ENCODE measurements at regions not wholly inside any gene's neighbourhood (a gene's known extent, or its start where the extent isn't known, plus 50 kb on each side); places are given as distances from the start of the nearest gene placed in this dataset.
"Not testable (repeated sequence)": the region's sequence is repeated elsewhere in the genome, so short reads cannot be mapped to it uniquely, and the experiment has no call there.

DNA sequence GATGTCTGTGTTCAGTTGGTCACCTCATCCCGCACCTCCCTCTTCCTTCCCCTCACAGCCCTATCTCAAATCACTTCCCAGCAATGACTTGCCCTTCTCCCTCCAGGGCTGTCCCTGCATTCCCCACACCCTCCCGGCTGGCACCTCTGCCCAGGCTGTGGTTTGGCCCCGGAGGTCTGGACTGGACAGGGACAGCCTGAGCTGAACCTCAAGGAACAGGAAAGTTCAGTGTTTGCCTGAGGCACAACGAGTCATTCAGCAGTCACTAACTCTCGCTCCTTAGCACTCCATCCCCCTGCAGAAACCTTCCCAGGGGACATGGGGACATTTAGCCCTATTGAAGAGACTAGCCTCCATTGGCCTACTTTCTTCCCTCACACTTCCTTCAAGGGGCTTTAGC, 58.3 kb upstream of the MAP3K1 start:
- TF ChIP-seq MYC (IDR thresholded peaks at IDR 0.05; ENCODE audit: low read depth, low read length) (no peak), POLR2A (IDR thresholded peaks at IDR 0.05; ENCODE audit: extremely low read depth, insufficient read length) (no peak)
- TF ChIP-seq, protein P1, sequence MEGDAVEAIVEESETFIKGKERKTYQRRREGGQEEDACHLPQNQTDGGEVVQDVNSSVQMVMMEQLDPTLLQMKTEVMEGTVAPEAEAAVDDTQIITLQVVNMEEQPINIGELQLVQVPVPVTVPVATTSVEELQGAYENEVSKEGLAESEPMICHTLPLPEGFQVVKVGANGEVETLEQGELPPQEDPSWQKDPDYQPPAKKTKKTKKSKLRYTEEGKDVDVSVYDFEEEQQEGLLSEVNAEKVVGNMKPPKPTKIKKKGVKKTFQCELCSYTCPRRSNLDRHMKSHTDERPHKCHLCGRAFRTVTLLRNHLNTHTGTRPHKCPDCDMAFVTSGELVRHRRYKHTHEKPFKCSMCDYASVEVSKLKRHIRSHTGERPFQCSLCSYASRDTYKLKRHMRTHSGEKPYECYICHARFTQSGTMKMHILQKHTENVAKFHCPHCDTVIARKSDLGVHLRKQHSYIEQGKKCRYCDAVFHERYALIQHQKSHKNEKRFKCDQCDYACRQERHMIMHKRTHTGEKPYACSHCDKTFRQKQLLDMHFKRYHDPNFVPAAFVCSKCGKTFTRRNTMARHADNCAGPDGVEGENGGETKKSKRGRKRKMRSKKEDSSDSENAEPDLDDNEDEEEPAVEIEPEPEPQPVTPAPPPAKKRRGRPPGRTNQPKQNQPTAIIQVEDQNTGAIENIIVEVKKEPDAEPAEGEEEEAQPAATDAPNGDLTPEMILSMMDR (IDR thresholded peaks at IDR 0.05; ENCODE audit: low read depth, low read length), result no peak
- TF ChIP-seq, protein P2, sequence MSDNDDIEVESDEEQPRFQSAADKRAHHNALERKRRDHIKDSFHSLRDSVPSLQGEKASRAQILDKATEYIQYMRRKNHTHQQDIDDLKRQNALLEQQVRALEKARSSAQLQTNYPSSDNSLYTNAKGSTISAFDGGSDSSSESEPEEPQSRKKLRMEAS (IDR thresholded peaks at IDR 0.05; ENCODE audit: low read depth, low read length), result no peak
- DNase-seq (ENCODE audit: low read depth), result peak; percentile 64
- no peak overlapping the region for H3K4me3 ChIP-seq (ENCODE audit: low read depth, low read length)

DNA sequence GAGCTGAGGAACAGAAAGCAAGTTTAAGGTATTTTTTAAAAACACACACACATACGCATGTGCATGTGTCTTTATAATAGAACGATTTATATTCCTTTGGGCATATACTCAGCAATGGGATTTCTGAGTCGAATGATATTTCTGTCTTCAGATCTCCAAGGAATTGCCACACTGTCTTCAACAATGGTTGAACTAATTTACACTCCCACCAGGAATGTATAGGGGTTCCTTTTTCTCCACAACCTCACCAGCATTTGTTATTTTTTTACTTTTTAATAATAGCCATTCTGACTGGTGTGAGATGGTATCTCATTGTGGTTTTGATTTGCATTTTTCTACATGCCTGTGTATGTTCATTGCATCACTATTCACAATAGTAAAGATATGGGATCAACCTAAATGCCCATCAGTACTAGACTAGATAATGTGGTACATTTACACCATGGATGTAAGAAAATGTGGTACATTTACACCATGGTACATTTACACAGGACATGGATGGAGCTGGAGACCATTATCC, 60.3 kb upstream of the MAP3K1 start:
- TF ChIP-seq POLR2A (IDR thresholded peaks at IDR 0.05; ENCODE audit: extremely low read depth, insufficient read length) (no peak), MYC (IDR thresholded peaks at IDR 0.05; ENCODE audit: low read depth, low read length) (no peak)
- TF ChIP-seq, protein P2 (IDR thresholded peaks at IDR 0.05; ENCODE audit: low read depth, low read length), result no peak
- TF ChIP-seq, protein P1 (IDR thresholded peaks at IDR 0.05; ENCODE audit: low read depth, low read length), result no peak
- DNase-seq (ENCODE audit: low read depth), result no peak
- no peak overlapping the region for H3K4me3 ChIP-seq (ENCODE audit: low read depth, low read length)

DNA sequence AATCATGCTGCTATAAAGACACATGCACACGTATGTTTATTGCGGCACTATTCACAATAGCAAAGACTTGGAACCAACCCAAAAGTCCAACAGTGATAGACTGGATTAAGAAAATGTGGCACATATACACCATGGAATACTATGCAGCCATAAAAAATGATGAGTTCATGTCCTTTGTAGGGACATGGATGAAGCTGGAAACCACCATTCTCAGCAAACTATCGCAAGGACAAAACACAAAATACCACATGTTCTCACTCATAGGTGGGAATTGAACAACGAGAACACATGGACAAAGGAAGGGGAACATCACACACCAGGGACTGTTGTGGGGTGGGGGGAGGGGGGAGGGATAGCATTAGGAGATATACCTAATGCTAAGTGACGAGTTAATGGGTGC, 61.8 kb upstream of the MAP3K1 start:
- H3K4me3 ChIP-seq (ENCODE audit: low read depth, low read length); DNase-seq (ENCODE audit: low read depth): not testable (repeated sequence)

DNA sequence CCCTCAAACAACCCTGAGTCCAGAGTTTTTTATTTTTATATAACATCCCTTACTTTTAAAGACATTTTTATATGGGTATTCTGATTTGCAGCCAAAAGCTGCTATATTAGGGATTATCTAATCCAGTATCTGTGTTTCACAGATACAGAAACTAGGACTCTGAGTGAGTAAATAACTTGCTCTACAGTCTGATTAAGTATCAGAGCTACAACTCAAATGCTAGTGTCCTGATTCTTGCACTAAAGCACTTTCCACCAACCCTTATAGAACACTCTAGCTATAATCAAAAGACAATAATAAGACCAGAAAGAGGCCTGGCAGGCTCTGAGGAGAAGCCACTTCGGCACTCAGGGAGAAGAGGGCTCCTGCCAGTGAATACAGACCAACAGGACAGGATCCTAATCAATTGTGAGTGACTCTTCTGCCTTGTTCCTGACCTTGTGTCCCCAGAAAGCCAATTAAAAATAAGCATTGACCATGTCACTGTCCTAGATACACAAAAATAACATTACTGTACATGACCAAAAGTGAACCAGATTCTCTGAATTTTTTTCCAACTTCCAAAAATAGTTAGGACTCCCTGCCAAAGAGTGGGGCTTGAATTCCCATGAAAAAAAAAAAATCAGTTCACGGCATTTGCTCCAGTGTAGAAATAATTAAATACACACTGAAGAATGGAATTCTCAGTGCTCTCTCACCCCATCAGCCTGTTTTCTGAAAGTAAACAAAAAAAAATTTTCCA, 63.6 kb upstream of the MAP3K1 start:
- TF ChIP-seq POLR2A (IDR thresholded peaks at IDR 0.05; ENCODE audit: extremely low read depth, insufficient read length), result no peak
- TF ChIP-seq, protein P2 (IDR thresholded peaks at IDR 0.05; ENCODE audit: low read depth, low read length), result no peak
- TF ChIP-seq MYC (IDR thresholded peaks at IDR 0.05; ENCODE audit: low read depth, low read length), result no peak
- TF ChIP-seq, protein P1 (IDR thresholded peaks at IDR 0.05; ENCODE audit: low read depth, low read length), result no peak
- no peak overlapping the region for H3K4me3 ChIP-seq (ENCODE audit: low read depth, low read length)
- no peak for DNase-seq (ENCODE audit: low read depth)

DNA sequence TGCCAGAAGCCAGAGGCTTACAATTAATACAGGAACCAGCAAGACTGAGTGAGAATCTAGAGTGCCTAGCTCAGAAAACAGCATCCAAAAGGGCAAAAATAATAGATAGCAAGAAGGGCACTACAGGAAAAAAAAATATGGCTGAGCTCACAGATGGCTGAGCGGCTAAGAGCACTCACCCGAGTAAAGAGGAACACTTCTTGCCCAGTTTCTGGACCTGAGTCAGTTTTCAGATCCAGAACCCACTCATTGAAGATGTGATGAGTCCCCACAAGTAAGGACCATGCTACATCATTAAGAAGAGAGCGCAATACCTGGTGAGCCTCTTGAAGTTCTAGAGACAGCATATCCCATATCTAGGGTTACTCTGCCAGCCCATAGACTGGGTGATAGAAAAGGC, 65.5 kb upstream of the MAP3K1 start:
- DNase-seq (ENCODE audit: low read depth), result no peak

More for the DNA sequence above, 65.5 kb upstream of the MAP3K1 start:
- no peak overlapping the region for H3K4me3 ChIP-seq (ENCODE audit: low read depth, low read length)
- TF ChIP-seq, protein P1 (IDR thresholded peaks at IDR 0.05; ENCODE audit: low read depth, low read length), result no peak
- TF ChIP-seq POLR2A (IDR thresholded peaks at IDR 0.05; ENCODE audit: extremely low read depth, insufficient read length) (no peak), MYC (IDR thresholded peaks at IDR 0.05; ENCODE audit: low read depth, low read length) (no peak)
- TF ChIP-seq, protein P2 (IDR thresholded peaks at IDR 0.05; ENCODE audit: low read depth, low read length), result no peak
